Astrocyte (in vitro differentiated cells and primary cell): ENCODE measurements at regions not wholly inside any gene's neighbourhood (a gene's known extent, or its start where the extent isn't known, plus 50 kb on each side); places are given as distances from the start of the nearest gene placed in this dataset. TPM values are rescaled to one million over a fixed set of nuclear protein-coding genes. Genes with fewer than 3 reads are reported as not detected.
A peak's percentile ranks its signal among the peaks of the same experiment; 100 is the strongest.

Experiments
- DNase-seq: peaks from one replicate; pipeline ENCODE4 v3.0.0-alpha.2; 2010; ENCODE audit warnings: low read depth
- FAIRE-seq: peaks from 2 replicates; lab custom pipeline; 2011; peaks lifted over from hg19 to GRCh38; lab: Jason Lieb, UNC
- H2AFZ ChIP-seq: 2 replicates; pipeline ENCODE4 v1.6.0; 2012; ENCODE audit warnings: low read depth, low read length, inconsistent platforms
- H3K27ac ChIP-seq: 2 replicates; pipeline ENCODE4 v1.5.1; 2011; ENCODE audit warnings: low read depth, low read length, inconsistent platforms
- H3K27me3 ChIP-seq: 2 replicates; pipeline ENCODE4 v1.6.0; 2011; ENCODE audit warnings: low read length, inconsistent platforms; ENCODE audit not compliant: insufficient read depth
- H3K36me3 ChIP-seq: 2 replicates; pipeline ENCODE4 v1.5.1; 2011; ENCODE audit warnings: low read length, inconsistent platforms; ENCODE audit not compliant: insufficient read depth
- H3K4me1 ChIP-seq: 2 replicates; pipeline ENCODE4 v1.5.1; 2011; ENCODE audit warnings: low read length, inconsistent platforms; ENCODE audit not compliant: insufficient read depth
- H3K4me2 ChIP-seq: 2 replicates; pipeline ENCODE4 v1.6.0; 2012; ENCODE audit warnings: low read length, inconsistent platforms
- H3K4me3 ChIP-seq: 2 replicates; pipeline ENCODE4 v1.5.1; 2011; ENCODE audit warnings: low read depth, mild to moderate bottlenecking, low read length, inconsistent platforms; ENCODE audit not compliant: insufficient read depth
- H3K79me2 ChIP-seq: 2 replicates; pipeline ENCODE4 v1.6.0; 2012; ENCODE audit warnings: mild to moderate bottlenecking, low read length, inconsistent platforms; ENCODE audit not compliant: insufficient read depth
- H3K9ac ChIP-seq: 2 replicates; pipeline ENCODE4 v1.6.0; 2012; ENCODE audit warnings: mild to moderate bottlenecking, low read length, inconsistent platforms
- H3K9me3 ChIP-seq: 2 replicates; pipeline ENCODE4 v1.5.1; 2012; ENCODE audit warnings: low read depth, mild to moderate bottlenecking, low read length, inconsistent platforms; ENCODE audit not compliant: insufficient read depth
- H4K20me1 ChIP-seq: 2 replicates; pipeline ENCODE4 v1.6.0; 2012; ENCODE audit warnings: low read length, inconsistent platforms; ENCODE audit not compliant: insufficient read depth
- H3K27ac Mint-ChIP-seq: one replicate; pipeline ENCODE4 v1.8.0; 2021; ENCODE audit warnings: mild to moderate bottlenecking, mixed read lengths; ENCODE audit not compliant: unreplicated experiment
- H3K27me3 Mint-ChIP-seq: one replicate; pipeline ENCODE4 v1.8.0; 2021; ENCODE audit warnings: low read depth, mixed read lengths; ENCODE audit not compliant: unreplicated experiment
- H3K36me3 Mint-ChIP-seq: one replicate; pipeline ENCODE4 v1.8.0; 2021; ENCODE audit warnings: low read depth, mixed read lengths; ENCODE audit not compliant: unreplicated experiment
- H3K4me1 Mint-ChIP-seq: one replicate; pipeline ENCODE4 v1.8.0; 2021; ENCODE audit warnings: low read depth, mixed read lengths; ENCODE audit not compliant: unreplicated experiment
- H3K4me3 Mint-ChIP-seq: one replicate; pipeline ENCODE4 v1.8.0; 2021; ENCODE audit warnings: mild to moderate bottlenecking, moderate library complexity, mixed read lengths; ENCODE audit not compliant: unreplicated experiment
- H3K9me3 Mint-ChIP-seq: one replicate; pipeline ENCODE4 v1.8.0; 2021; ENCODE audit warnings: mild to moderate bottlenecking, mixed read lengths; ENCODE audit not compliant: unreplicated experiment
- EZH2 ChIP-seq: IDR thresholded peaks from 2 replicates; pipeline ENCODE4 v1.6.1; 2012; ENCODE audit warnings: mild to moderate bottlenecking, low read length, inconsistent platforms; ENCODE audit not compliant: insufficient read depth
- microRNA-seq: library from miRNA; unstranded; fragments of <30 nt; microRNA quantifications from one replicate; pipeline ENCODE4 v1.2.0, GENCODE V29; 2020
- TF ChIP-seq, protein P1 (sequence below): IDR thresholded peaks from 2 replicates; pipeline ENCODE4 v1.5.1; 2011; ENCODE audit warnings: low read depth, mild to moderate bottlenecking, inconsistent platforms, low read length, moderate library complexity; ENCODE audit not compliant: insufficient read depth

DNA sequence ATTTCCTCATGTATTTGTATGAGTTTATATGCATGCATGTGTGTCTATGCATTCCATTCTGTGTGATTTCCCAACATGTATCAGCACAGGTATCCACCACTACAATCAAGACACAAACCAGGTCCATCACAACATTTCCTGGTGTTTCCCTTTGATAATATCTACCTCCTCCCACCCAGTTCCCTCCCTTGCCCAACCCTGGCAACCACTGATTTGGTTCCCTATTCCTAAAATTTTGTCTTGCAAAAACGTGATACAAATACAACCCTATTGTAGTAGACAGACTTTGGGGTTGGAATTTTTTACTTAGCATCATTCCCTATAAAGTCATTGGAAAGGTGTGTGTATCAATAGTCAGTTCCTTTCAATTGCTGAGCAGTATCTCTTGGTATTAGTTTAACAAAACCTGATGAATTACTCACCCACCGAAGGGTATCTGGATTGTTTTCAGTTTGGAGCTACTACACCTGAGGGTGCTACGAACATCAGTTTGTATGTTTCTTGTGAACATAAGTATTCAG is 51.8 kb upstream of the IGLL5 start:
- no peaks in the 10 kb centered on the region for H3K36me3 ChIP-seq
- no peak overlapping the region for H3K4me2 ChIP-seq
- H2AFZ ChIP-seq, result no peak overlapping the region
- no peak overlapping the region for H3K27ac ChIP-seq
- H3K27ac Mint-ChIP-seq, result no peak overlapping the region
- H4K20me1 ChIP-seq, result no peaks in the 10 kb centered on the region
- no peak overlapping the region for H3K4me3 ChIP-seq
- H3K79me2 ChIP-seq, result no peaks in the 10 kb centered on the region
- DNase-seq (no peak), FAIRE-seq (no peak)
- H3K4me3 Mint-ChIP-seq, result no peak overlapping the region
- H3K36me3 Mint-ChIP-seq, result no peaks in the 10 kb centered on the region
- H3K27me3 Mint-ChIP-seq, result peaks cover 42% of the 10 kb centered on the region
- no peaks in the 10 kb centered on the region for H3K9me3 ChIP-seq
- no peaks in the 10 kb centered on the region for H3K27me3 ChIP-seq
- H3K9me3 Mint-ChIP-seq, result no peaks in the 10 kb centered on the region
- H3K4me1 ChIP-seq, result no peaks in the 10 kb centered on the region
- no peaks in the 10 kb centered on the region for H3K4me1 Mint-ChIP-seq
- H3K9ac ChIP-seq, result no peak overlapping the region
- no peak for TF ChIP-seq EZH2
- TF ChIP-seq, protein P1, sequence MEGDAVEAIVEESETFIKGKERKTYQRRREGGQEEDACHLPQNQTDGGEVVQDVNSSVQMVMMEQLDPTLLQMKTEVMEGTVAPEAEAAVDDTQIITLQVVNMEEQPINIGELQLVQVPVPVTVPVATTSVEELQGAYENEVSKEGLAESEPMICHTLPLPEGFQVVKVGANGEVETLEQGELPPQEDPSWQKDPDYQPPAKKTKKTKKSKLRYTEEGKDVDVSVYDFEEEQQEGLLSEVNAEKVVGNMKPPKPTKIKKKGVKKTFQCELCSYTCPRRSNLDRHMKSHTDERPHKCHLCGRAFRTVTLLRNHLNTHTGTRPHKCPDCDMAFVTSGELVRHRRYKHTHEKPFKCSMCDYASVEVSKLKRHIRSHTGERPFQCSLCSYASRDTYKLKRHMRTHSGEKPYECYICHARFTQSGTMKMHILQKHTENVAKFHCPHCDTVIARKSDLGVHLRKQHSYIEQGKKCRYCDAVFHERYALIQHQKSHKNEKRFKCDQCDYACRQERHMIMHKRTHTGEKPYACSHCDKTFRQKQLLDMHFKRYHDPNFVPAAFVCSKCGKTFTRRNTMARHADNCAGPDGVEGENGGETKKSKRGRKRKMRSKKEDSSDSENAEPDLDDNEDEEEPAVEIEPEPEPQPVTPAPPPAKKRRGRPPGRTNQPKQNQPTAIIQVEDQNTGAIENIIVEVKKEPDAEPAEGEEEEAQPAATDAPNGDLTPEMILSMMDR, result no peak

DNA sequence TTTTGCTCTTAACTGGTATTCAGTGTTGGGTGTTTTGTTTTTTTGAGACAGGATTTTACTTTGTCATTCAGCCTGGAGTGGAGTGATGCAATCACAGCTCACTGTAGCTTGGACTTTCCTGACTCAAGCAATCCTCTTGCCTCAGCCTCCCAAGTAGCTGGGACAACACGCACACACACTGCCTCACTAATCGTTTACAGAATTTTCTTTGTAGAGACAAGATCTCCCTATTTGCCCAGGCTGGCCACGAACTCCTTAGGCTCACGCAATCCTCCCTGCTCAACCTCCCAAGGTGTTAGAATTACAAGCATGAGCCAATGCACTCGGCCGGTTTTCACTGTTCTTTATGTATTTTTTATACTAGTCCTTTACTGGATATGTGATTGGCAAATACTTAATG is 51.0 kb upstream of the IGLL5 start:
- Mint-ChIP-seq H3K36me3 (no peaks in the 10 kb centered on the region), H3K4me1 (no peaks in the 10 kb centered on the region), H3K27ac (peak overlapping the region; percentile 50), H3K9me3 (no peaks in the 10 kb centered on the region), H3K4me3 (no peak overlapping the region), H3K27me3 (peaks cover 47% of the 10 kb centered on the region)
- Histone ChIP-seq H3K79me2 (no peaks in the 10 kb centered on the region), H2AFZ (no peak overlapping the region), H3K4me1 (no peaks in the 10 kb centered on the region), H3K27me3 (peaks cover 2% of the 10 kb centered on the region), H3K27ac (no peak overlapping the region), H4K20me1 (no peaks in the 10 kb centered on the region), H3K9ac (no peak overlapping the region), H3K4me3 (no peak overlapping the region), H3K36me3 (no peaks in the 10 kb centered on the region), H3K4me2 (no peak overlapping the region), H3K9me3 (no peaks in the 10 kb centered on the region)
- FAIRE-seq (no peak), DNase-seq (no peak)
- TF ChIP-seq EZH2, result no peak
- TF ChIP-seq, protein P1, result no peak

Small RNAs in the stretch of these regions (microRNA-seq; reads per million reads assigned to microRNA genes)
- not detected for gene MIR650
